ENCODE measurements at regions not wholly inside any gene's neighbourhood (a gene's known extent, or its start where the extent isn't known, plus 50 kb on each side); places are given as distances from the start of the nearest gene placed in this dataset.

DNA sequence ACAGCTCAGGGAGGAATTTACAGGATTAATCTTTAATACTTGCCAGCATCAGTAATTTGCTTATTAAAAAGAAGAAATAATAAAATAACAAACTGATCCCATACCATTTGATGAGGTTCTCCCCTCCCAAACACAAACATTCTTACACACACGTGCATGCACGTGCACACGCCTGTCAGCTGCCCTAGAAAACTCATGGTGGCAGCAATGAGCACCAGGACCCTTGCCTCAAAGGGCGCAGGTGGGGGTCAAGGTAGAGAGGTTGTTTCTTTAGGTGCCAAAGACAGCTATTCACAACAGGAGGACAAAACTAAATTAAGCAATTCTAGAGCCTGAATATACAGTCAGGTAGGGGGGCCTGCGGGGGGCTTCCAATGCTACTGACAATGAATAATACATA is 219.3 kb downstream of the BUD13 start:
- DNase-seq, result no peak

DNA sequence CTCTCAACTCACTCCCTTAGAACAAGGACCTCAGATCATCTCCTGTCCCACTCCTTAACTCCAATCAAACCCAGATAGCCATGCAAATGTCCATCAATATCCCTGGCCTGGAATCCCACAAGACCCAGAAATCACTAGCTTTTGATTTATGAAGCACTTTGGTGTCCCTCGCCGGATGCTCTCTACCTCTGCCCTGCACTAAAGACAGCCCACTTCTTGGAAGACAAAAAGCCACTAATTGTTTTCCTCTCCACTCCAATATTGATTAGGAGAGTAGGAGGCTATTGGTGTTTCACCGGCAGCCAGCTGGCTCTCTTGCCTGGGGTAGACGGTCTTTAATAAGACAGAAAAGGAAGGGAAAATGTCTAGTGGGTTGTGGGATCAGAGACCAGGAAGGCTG is 221.2 kb downstream of the BUD13 start:
- no peak for DNase-seq

DNA sequence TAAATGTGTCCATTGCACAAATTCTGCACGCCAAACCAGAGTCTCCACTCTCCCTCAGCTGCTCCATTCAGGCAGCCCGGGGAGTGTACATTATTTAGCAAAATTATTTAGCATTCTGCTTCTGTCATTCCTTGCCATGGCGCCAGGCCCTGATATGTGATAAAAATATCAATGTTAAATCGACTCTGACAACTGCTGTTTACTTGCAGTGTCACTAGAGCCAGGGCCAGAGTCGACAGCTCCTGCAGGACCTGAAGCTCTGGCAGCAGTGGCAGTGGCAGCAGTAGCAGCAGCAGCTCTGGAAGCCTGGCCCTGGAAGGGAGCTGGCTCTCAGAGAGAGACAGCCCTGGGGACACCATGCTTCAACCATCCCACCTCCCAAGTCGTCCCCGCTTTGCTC is 224.5 kb downstream of the BUD13 start:
- no peak for DNase-seq

DNA sequence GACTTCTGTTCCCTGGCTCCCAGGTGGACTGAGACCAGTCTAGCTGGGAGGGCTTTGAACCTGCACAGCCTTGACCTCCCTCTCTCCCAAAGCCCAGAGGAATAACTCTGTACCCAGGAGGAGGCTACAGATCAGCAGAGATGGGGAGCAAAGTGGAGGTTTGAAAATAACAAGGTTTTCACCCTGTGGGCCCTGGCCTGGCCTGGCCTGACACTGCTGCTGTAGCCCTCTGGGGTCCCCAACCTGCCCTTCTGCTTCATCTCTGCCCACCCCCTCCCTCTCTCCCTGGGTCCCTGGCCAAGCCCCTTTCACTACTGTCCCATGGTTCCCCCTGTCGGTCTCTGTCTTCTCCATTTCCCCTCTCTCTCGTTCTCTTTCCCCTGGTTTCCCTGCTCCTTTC is 225.2 kb downstream of the BUD13 start:
- DNase-seq, result no peak

DNA sequence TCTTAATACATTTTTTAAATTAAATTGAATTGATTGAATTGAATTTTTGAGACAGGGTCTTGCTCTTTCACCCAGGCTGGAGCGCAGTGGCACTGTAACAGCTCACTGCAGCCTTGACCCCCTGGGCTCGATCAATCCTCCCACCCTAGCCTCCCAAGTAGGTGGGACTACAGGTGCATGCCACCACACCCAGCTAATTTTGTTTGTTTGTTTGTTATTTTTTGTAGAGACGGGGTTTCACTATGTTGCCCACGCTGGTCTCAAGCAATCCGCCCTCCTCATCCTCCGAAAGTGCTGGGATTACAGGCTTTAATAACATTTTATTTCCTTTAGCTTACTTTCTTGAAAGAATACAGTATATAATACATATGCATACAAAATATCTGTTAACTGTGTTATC is 226.9 kb downstream of the BUD13 start:
- no peak for DNase-seq

DNA sequence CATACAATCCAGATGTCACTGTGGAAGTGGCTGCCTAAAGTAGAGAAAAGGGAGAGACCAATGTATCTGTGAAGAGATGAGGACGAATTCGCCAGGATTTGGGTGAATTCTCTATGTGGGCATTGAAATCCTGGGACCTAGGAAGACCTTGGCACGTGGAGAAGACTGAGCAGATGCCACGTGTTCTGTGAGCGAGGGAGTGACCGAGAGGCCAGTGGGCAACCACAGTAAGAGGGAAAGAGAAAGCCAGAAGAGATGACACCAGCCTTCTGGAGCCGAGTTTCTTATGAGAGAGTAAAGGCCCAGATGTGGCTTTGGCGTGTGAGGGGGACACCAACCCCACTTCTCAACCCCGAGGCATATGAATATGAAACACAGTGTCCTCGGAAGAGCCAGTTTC is 228.1 kb downstream of the BUD13 start:
- no peak for DNase-seq

DNA sequence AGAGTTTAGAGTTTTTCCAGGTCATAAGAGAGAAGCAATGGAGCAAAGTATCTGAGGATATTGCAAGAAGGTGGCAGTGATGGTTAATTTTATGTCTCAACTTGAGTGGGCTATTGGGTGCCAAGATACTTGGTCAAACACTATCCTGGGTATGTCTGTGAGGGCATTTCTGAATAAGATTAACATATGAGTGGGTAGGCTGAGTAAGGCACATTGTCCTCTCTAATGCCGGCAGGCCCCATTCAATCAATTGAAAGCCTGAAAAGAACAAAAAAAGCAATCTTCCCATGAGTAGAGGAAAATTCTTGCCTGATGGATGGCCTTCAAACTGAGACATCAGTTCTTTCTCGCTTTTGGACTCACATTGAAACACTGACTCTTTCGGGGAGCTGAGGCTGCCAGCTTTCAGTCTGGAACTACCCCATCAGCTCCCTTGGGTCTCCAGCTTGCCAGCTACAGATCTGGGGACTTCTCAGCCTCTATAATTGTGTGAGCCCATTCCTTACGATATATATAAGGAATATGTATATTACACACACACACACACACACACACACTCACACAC is 228.8 kb downstream of the BUD13 start:
- no peak for DNase-seq

DNA sequence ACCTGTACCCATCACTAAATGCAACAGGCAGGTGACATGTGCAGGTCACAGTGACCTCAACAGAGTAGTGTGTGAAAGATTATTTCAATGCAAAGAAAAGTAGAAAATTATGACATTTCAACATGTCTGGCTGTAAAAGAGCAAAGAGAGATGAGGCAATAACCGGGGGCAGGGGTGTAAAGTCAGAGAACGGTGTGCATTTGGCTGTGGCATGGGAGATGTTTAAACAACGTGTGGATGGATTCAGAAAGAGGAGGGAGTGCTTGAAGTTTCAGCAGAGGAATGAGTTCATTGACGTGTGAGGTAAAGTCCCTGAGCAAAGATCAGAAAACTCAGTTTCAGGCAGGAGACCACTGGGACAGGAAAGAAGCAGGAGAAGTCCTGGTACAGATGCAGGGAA is 229.7 kb downstream of the BUD13 start:
- no peak for DNase-seq

DNA sequence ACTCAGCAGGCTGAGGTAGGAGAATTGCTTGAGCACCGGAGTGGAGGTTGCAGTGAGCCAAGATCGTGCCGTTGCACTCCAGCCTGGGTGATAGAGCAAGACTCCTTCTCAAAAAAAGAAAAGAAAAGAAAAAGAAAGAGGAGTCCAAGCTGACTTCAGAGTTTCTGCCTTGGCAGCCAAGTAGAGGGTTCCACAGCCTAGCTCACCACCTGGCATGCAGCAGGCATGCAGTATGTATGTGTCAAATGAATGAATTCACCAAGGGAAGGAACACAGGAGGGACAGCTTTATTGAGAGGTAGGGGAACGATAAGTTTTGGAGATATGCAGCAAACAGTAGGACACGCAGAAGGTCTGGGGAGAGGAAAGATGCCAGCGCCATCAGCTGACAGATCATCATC is 230.4 kb downstream of the BUD13 start:
- DNase-seq, result no peak

DNA sequence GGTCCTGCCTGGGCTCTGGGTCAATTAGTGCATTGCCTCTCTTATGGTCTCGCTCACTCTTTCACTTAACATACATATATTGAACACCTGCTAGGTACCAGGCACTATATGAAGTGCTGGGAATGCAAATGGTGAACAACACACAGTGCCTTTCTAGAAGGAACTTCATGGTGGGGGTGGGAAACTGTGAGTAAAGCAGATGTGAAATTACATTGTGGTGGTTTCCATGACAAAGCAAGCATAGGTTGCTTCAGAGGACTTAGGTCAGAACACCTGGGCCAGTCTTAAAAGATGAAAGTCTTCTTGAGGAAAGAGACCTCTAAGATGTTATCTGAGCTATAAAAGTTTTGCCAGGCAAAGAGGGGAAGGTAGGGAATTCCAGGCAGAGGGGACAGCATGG is 231.3 kb downstream of the BUD13 start:
- no peak for DNase-seq

DNA sequence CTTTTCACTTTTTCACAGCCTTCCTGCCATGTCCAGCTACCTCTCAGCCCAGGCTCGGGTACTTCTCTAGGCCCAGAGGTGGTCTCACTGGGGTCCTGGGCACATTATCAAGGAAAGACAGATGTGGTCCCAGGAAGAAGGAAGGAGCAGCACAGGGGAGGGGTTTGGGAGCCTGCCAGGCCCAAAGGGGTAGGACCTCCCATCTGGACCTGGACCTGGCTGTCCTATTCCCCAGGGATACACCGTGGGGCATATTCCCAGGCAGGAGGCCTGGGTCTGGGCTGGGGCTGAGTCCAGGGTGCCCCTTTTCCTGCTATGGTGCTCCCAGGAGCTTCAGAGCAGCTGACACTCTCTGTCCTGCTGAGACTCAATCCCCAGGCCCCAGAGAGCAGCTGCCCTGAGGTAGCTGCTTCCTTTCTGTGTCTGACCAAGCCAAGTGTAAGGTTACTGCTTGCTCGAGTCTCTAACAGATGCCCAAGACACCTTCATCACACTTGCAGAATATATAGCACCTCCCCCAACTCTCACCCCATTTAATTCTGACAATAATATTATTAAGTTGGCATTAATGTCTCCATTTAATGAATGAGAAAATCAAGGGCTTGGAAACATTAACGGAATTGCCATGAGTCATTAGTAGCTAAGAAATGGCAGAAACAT is 232.0 kb downstream of the BUD13 start:
- no peak for DNase-seq

DNA sequence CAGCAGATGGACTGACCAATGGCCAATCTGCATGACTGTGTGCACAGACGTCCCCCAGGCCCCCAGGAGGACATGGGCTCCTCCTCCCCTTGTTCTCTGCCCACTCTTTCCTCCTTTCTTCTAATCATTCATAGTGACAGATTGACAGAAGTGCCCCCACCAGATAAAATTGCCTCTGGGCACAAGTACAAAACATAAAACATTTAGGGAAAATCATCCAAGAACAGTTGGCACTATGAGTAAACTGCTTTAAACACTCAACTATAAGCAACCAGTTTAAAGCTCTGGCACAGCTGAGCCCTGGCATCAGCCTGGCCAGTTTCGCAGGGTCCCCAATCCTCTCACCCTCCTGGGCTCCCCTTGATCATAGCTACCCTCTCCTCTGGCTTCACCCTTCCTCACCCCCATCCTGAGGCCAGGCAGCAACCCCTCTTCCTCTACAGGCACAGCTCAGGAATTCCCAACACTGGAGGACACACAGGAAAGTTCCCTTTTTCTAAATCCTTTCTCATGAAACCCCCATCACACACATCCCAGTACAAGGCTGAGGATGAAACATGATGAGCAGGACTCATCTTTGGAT is 232.9 kb downstream of the BUD13 start:
- no peak for DNase-seq

DNA sequence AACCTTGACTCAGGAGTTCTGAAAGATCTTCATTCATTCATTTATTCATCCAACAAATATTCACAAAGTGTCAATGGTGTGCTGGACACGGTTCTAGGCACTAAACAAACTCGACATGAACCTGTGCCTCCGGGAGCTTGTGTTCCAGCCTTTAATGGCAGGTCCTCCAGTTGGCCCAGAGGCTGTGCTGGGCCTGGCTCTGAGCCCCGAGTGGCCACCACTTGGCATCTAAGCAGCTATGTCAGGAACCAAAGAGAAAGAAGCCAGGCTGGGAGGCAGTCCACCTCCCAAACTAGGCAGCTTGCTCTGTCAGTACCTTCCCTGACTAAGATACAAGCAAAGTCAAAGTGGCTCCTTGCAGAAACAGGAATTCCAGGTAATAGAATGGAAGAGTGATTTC is 233.6 kb downstream of the BUD13 start:
- DNase-seq, result no peak

DNA sequence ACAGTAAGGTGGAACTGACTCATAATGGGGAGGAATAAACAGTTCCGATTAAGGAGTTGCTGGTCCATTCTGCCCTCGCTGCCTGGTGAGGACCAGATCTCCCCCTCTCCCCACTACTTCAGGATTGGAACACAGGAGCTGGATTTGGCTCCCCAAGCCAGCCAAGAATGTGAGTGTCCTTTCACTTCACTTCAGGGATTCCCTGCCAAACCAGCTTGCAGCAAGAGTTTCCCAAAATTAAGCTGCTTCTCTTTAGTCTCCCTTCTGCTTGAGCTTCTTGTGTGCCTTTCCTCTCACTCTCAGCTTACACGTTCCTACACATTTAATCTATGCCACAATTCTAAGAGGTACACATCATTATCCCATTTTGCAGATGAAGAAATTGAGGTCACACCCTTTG is 234.1 kb downstream of the BUD13 start:
- no peak for DNase-seq

DNA sequence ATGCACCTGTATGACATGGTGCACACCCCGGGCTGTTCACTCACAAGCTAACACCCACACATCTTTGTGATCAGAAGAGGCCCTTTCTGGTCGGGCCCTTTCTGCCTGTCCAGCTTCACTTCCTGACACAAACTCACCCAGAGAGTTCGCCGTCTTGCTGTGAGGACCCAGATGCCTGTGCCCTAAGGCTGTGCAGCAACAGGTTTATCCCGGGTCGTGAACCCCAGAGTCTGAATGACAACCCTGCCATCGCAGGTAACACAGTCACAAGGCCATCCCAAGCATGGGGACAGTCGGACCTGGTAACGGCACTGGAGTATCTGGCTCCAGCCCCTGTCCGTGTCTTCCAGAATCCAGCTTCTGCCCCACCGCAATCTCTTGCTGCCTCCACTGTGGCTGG is 235.1 kb downstream of the BUD13 start:
- no peak for DNase-seq

DNA sequence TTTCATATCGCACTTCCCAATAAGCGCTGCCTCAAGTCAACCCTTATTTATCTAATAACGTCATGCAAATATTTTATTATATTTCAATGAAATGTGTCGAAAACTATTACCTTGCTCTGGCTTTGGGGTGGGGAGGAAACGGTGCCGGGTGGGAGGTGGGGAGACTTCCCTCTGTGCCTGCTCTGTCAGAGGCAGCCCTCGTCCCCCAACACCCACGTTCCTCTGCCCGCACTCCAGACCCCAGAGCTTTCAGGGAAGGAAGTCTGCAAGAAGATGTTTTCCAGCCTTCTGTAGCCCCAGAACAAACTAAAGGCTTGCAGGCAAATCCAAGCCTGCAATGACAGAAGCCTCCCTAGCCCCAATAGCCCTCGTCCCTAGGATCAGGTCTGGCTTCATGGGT is 235.7 kb downstream of the BUD13 start:
- no peak for DNase-seq

DNA sequence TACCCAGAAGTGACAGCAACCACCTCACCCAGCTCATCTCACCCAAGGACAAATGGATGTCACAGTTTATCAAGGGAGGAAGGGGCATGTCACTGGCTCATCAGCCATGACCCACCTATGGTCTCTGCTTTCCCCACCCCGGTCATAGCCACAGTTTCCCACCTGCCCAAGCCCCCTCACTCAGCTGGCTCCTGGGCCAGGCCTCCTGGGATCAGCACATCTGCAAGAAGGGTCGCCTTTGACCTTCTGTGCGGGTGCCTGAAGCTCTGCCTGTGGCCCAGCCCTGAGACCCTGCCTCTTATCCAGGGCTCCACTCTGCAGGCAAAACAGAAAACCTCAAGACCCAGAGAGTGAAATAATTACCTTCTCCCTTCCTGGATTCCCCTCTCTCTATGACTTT is 236.4 kb downstream of the BUD13 start:
- no peak for DNase-seq

DNA sequence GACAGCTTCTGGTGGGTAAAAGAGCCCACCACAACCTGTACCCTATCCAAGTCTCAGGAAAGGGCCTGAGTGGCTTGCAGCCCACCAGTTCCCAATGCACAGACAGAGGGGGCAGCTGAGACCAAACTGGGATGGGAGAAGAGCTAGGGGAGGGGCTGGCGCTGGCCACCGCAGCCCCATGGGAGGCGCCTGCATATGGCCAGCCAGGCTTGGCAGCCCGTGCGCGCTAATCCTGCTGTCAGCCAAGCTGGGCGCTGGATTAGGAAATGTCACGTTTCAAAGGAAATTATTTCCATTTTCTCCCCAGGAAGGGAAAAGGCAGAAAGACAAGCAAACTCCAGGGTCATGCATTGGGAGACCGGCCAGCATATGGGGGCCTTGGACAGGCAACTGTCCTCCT is 236.8 kb downstream of the BUD13 start:
- DNase-seq, result no peak

DNA sequence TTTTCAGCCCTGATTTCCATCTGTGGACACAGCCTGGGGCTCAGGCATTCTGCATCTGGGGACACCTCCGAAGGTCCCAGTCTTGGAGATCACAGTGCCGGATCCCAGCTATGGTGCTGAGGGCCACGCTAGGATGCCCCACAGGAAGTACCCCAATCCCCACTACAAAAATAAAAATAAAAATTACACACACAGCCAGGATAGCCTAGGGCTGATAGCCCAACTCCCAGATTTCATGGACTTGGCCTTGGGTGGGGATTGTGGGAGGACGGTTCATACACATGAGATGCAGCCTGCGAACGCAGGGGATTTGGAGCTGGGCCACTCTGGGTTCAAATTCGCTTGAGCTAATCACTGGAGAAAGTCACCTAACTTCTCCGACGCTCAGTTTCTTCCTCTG is 237.7 kb downstream of the BUD13 start:
- DNase-seq, result no peak

DNA sequence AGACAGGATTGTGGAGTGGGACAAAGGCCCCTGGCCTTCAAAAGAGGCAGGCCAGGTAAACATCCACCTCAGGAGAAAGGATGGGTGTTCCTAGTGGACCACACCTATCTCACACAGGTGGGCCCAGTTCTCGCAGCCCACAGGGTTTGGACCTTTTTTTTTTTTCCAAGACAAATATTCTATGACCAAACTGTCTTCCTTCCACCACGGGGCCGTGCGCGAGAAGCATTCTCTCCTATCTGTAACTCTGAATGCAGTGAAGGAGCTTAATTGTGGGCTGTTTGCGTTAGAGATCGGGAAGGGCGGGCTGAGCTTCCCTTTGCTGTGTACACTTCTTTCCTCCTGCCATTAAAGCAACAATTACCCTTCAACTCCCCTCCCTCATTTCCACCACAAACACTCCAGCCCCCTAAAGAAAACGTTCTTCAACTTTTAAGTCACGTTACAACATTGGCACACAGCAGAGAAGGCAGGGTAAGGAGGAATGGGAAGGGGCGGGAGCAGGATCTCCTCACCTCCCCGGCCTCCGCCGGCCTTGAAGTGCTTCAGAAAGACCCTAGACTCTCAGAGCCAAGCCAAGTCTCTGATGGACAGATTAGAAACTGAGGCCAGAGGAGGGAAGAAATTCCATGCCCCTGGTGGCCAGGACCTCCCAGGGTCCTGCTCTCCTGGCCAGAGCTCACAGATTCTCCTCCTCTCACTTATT is 238.4 kb downstream of the BUD13 start:
- no peak for DNase-seq

DNA sequence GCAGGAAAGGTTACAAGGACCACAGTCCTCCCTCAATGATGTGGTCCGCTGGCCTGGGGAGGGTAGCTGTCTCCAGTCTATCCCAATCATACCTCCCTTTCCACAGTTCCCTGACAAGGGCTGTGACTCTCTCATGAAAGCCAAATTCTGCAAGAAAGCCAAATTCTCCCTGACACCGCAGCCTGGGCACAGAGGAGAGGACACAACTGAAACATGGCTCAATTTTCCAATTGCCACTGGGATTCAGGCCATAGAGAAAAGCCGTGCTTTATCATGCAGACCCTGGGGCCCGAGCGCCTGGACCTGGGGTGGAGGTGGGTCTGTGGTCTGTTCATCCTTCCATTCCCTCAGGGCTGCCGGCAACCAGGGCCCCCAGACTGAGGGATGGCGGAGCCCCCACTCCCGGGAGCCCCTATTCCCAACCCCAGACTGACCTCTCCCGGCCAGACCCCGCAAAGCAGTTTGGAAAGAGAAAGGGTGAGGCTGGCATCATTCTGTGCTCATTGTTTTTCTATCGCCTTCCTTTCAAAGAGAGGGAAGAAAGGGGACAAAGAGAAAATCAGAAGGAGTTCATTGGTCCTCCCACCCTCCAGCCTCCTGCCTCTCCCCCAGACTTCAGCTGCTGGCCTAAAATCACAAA is 239.5 kb downstream of the BUD13 start:
- no peak for DNase-seq

DNA sequence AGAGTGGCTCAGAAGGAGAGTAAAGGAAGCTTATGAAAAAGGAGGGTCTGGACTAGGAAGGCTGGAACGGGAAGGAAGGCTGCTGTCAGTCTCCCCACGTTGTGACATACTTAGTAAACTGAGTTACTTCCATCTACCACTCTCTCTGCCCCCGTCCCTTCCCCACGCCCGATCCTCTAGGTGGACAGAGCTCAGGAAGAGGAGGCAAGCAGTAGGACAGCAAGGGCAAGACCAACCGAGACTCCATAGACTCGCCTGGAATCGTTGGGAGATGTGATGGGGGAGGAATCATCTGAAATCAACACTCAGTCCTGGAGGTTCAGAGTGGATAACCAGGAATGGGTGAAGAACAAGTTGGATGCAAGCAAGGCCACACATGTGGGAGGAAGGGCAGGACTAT is 240.7 kb downstream of the BUD13 start:
- no peak for DNase-seq

DNA sequence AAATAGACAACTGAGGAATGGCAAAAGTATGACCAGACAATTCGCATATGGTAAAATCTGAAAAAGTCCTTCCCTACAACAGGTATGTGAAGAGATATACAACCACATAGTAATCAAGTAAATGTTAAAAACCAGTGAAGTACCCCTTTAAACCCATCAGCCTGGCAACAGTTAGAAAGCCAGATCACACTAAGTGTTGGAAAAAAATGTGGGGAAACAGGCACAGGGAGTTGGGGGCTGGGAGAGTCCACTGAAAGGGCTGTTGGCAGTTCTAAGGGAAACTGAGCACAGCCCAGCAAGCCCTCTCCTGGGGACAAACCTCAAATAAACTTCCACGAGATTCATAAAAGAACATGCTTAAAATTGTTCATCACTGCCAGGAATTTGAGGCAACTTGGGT is 242.1 kb downstream of the BUD13 start:
- no peak for DNase-seq

DNA sequence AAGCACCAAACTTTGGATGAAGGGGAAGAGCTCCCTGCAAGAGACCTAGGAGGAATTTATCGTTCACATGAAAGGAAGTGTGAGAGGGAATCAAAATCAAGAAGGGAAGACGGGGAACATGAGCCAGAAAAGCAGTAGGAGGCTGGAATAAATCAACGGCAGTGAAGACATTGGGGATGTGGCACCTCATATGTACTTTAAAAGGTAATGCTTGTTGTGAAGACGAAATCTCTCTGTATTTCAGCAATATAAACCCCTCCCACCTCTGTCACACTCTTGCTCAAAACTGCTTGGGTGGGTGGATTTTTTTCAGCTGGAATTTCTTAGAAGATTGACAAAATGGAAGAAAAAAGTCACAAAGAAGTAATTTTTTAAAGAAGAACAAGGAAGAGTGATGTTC is 243.5 kb downstream of the BUD13 start:
- no peak for DNase-seq

Data from activated CD4-positive, alpha-beta T cell treated with anti-CD3 and anti-CD28 coated beads, Interleukin-2, amount 50 U/mL, for 4 hours (primary cell).